Endothelial cell (in vitro differentiated cells): ENCODE measurements at regions not wholly inside any gene's neighbourhood (a gene's known extent, or its start where the extent isn't known, plus 50 kb on each side); places are given as distances from the start of the nearest gene placed in this dataset.

Experiments
- DNase-seq: peaks from one replicate; pipeline ENCODE4 v3.0.0; 2021; ENCODE audit warnings: low spot score
- H3K27ac Mint-ChIP-seq: one replicate; pipeline ENCODE4 v1.8.0; 2021; ENCODE audit warnings: mixed read lengths, inconsistent platforms; ENCODE audit not compliant: unreplicated experiment
- H3K27me3 Mint-ChIP-seq: one replicate; pipeline ENCODE4 v1.8.0; 2021; ENCODE audit warnings: mild to moderate bottlenecking, moderate library complexity, mixed read lengths, inconsistent platforms; ENCODE audit not compliant: unreplicated experiment
- H3K36me3 Mint-ChIP-seq: one replicate; pipeline ENCODE4 v1.8.0; 2021; ENCODE audit warnings: mild to moderate bottlenecking, low read depth, mixed read lengths, inconsistent platforms; ENCODE audit not compliant: unreplicated experiment
- H3K4me1 Mint-ChIP-seq: one replicate; pipeline ENCODE4 v1.8.0; 2021; ENCODE audit warnings: mild to moderate bottlenecking, mixed read lengths, inconsistent platforms; ENCODE audit not compliant: unreplicated experiment
- H3K4me3 Mint-ChIP-seq: one replicate; pipeline ENCODE4 v1.8.0; 2021; ENCODE audit warnings: mild to moderate bottlenecking, mixed read lengths, inconsistent platforms; ENCODE audit not compliant: unreplicated experiment
- H3K9me3 Mint-ChIP-seq: one replicate; pipeline ENCODE4 v1.8.0; 2021; ENCODE audit warnings: mixed read lengths, inconsistent platforms; ENCODE audit not compliant: unreplicated experiment
- CTCF ChIP-seq: fragments of 200-600 bp; sonication (generic); IDR thresholded peaks from one replicate; pipeline ENCODE4 v1.5.0; 2021; ENCODE audit warnings: antibody characterized with exemption; ENCODE audit not compliant: unreplicated experiment

- DNase-seq: no peak
- Mint-ChIP-seq H3K4me1 (no peaks in the 10 kb centered on the region), H3K27ac (no peak overlapping the region), H3K9me3 (no peaks in the 10 kb centered on the region), H3K4me3 (no peak overlapping the region), H3K36me3 (no peaks in the 10 kb centered on the region), H3K27me3 (no peaks in the 10 kb centered on the region)
- TF ChIP-seq CTCF: no peak
Observed at GRCh38 chr12:89960607-89961394, 252.2 kb upstream of the ATP2B1 start.

- Mint-ChIP-seq H3K9me3 (no peaks in the 10 kb centered on the region), H3K27me3 (no peaks in the 10 kb centered on the region), H3K4me1 (no peaks in the 10 kb centered on the region), H3K27ac (no peak overlapping the region), H3K4me3 (no peak overlapping the region), H3K36me3 (no peaks in the 10 kb centered on the region)
- TF ChIP-seq CTCF: no peak
- no peak for DNase-seq
Observed at GRCh38 chr12:89960011-89960507, 251.4 kb upstream of the ATP2B1 start.

GRCh38 chr12:89959179-89959578, 250.5 kb upstream of the ATP2B1 start:
- no peaks in the 10 kb centered on the region for H3K4me1 Mint-ChIP-seq
- H3K27ac Mint-ChIP-seq: no peak overlapping the region
- TF ChIP-seq CTCF: no peak
- no peaks in the 10 kb centered on the region for H3K9me3 Mint-ChIP-seq
- H3K4me3 Mint-ChIP-seq: no peak overlapping the region
- no peaks in the 10 kb centered on the region for H3K27me3 Mint-ChIP-seq
- DNase-seq: no peak
- H3K36me3 Mint-ChIP-seq: no peaks in the 10 kb centered on the region

GRCh38 chr12:89954259-89954658, 245.6 kb upstream of the ATP2B1 start:
- no peak for DNase-seq
- TF ChIP-seq CTCF: no peak
- peaks cover 4% of the 10 kb centered on the region for H3K27me3 Mint-ChIP-seq
- H3K9me3 Mint-ChIP-seq: no peaks in the 10 kb centered on the region
- no peaks in the 10 kb centered on the region for H3K36me3 Mint-ChIP-seq
- H3K27ac Mint-ChIP-seq: no peak overlapping the region
- peaks cover 9% of the 10 kb centered on the region for H3K4me1 Mint-ChIP-seq
- H3K4me3 Mint-ChIP-seq: no peak overlapping the region

GRCh38 chr12:89951694-89952060, 243.0 kb upstream of the ATP2B1 start:
- Mint-ChIP-seq H3K27ac (peak overlapping the region; percentile 39), H3K36me3 (no peaks in the 10 kb centered on the region), H3K4me1 (peaks cover 26% of the 10 kb centered on the region), H3K4me3 (no peak overlapping the region), H3K27me3 (peaks cover 4% of the 10 kb centered on the region), H3K9me3 (no peaks in the 10 kb centered on the region)
- DNase-seq: no peak
- TF ChIP-seq CTCF: no peak
